Activated CD8-positive, alpha-beta memory T cell treated with anti-CD3 and anti-CD28 coated beads, Interleukin-2, amount 50 U/mL, for 24 hours (primary cell): ENCODE measurements at regions not wholly inside any gene's neighbourhood (a gene's known extent, or its start where the extent isn't known, plus 50 kb on each side); places are given as distances from the start of the nearest gene placed in this dataset.
"Not testable (repeated sequence)": the region's sequence is repeated elsewhere in the genome, so short reads cannot be mapped to it uniquely, and the experiment has no call there.

Experiments used
- DNase-seq: peaks from one replicate; pipeline ENCODE4 v3.0.0-alpha.2; 2020; ENCODE audit errors: extremely low read depth

GRCh38 chr13:30065181-30065580 lies 214.8 kb upstream of the UBL3 start:
- no peak for DNase-seq

GRCh38 chr13:30063892-30064291 lies 213.5 kb upstream of the UBL3 start:
- no peak for DNase-seq

- DNase-seq = no peak
Measured at GRCh38 chr13:30061217-30061616, 210.8 kb upstream of the UBL3 start.

DNA sequence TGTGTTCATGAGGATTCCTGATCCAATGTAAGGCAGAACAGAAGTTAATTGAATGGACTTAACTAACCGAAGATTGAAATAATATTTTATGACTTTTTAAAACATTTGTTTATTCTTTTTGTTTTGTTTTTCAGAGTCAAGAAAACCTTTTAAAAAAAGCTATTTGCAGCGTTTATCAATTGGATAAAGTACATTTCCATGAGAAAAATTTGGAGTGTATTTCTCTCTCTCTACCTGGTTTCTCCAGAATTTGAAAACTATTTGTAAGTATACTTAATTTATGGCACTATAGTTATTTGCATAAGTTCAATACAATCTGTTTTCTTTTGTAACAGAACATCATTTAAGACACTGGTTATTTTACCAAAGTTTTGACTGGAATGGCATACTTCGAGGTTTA lies 208.0 kb upstream of the UBL3 start:
- no peak for DNase-seq

DNA sequence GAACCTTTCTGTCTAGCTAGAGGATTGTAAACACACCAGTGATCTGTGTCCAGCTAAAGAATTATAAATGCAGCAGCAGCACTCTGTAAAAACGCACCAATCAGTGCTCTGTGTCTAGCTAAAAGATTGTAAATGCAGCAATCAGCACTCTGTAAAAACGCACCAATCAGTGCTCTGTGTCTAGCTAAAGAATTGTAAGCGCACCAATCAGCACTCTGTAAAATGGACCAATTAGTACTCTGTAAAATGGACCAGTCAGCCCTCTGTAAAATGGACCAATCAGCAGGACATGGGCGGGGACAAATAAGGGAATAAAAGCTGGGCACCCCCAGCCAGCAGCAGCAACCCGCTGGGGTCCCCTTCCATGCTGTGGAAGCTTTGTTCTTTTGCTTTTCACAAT lies 204.1 kb upstream of the UBL3 start:
- DNase-seq = not testable (repeated sequence)

DNA sequence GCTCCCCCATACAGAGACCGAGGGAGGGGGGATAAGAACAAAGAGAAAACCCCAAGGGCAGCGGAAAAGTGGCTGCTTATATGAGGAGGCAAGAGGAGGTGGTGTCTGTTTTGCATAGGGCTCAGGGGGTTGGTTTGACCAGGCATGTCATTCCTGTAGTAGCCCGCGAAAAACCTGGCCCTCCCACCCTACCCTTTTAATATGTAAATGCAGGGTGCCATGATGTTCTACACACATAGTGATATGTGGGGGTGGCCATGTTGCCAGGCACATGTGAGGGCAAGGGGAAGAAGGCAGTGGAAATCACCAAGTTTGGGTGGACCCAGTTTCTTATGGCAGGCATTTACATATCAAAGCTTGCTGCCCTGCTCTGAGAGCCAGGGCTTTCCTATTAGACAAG lies 203.5 kb upstream of the UBL3 start:
- no peak for DNase-seq

- no peak for DNase-seq
Measured at GRCh38 chr13:30052120-30052519, 201.7 kb upstream of the UBL3 start.

DNA sequence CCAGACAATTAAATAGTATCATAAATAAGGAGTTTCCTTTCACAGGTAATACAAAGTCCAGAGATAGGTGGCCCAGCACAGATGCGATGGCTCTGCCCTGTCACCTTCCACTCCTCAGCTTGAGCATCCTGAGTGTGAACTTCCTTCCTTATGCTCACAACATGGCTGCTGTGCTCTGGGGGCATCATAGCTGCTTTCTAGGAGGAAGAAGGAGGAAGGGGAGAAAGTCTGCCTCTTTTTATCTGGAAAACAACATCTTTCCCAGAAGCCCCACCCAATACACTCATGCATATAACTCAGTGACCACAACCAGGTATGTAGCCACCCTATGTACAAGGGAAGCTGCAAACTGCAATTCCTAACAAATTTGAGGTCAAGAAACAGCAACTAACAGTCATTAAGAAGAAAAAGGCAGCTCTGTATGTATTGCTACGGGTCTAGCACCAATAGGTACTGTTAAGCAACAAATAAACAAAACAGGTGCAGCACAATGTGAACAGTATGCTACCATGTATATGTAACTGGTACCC lies 201.2 kb upstream of the UBL3 start:
- DNase-seq = no peak

GRCh38 chr13:30049692-30050091 lies 199.3 kb upstream of the UBL3 start:
- no peak for DNase-seq

GRCh38 chr13:30047154-30047874 lies 196.9 kb upstream of the UBL3 start:
- DNase-seq = no peak

DNA sequence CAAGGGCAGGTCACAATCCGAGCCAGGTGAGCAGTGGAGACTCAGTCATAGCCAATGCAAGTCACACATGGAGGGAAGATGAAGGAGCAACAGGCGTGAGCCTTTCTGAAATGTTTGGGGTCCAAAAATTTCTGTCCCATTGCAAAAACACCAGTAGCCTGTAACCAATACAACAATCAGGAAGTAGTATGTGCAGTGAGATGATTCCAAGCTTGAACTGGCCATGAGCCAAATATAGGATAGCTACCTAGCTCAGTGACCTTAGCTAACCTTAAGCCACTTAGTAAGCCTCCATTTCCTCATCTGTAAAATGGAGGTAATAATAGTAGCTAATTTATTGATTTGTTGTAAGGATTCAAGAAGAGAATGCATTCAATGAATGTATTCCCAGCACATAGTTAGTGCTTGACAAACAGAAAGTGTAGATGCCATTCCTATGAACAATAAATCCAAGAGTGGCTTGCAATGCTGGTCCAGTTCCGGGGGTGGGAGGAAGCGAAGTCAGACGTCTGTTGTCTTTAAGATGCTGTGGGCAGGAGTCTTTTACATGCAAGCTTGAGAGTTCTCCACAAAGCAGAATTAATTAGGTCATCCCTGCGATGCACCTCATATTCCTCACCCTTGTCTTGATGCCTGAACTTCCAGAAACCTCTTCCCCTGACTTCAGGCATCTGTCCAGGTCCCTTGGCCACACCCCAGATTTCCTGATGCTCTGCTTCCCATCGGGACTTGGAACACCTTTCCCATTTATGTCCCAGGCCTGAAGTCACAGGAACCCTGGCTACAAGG lies 195.7 kb upstream of the UBL3 start:
- DNase-seq = no peak

DNA sequence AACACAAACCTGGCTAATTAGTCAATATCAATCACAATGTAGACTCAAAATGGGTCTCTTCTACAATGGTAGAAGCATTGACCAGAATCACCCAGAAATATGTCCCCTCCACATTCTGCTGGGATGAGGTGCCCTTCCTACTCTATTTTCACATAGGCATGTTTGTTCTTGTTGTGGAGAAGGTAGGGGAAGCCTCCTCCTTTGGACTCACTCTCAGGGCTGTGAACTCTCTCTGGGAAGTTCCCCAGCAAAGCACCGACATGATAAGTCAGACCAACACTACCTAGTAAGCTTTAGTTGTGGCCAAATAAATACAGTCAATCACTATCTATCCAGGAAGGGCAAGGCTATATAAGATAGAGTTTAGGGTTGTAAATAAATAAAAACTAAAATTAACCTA lies 194.5 kb upstream of the UBL3 start:
- no peak for DNase-seq

DNA sequence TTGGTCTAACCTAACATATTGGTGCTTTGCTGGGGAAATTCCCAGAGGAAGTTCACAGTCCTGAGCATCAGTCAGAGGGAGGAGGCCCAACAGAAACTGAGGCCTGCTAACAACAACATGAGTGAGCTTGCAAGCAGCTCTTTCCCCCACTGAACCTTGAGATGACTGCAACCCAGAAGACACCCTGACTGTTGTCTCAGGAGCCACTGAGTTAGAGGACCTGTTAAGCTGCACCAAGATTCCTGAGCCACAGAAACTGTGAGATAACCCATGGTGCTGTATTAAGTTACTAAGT lies 193.2 kb upstream of the UBL3 start:
- DNase-seq = no peak

- DNase-seq = no peak
Measured at GRCh38 chr13:30042891-30043630, 192.6 kb upstream of the UBL3 start.

DNA sequence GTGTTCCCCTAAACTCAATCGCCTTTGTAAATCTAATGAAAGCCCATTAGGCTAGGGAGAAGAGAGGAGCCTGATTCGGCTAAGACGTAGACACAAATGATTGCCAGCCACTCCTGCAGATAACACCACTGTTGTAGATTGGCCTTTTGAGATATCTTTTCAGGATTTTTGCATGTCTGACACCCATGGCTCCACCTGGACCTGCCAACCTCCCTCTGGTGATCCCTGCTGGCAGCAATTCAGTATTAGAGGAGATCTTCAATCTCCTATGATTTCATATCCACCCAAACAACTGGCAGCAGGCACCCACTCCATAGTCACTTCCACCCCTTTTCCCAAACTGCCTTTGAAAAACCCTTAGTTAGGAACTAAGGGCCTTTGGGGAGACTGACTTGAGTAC lies 191.9 kb upstream of the UBL3 start:
- DNase-seq = no peak

DNA sequence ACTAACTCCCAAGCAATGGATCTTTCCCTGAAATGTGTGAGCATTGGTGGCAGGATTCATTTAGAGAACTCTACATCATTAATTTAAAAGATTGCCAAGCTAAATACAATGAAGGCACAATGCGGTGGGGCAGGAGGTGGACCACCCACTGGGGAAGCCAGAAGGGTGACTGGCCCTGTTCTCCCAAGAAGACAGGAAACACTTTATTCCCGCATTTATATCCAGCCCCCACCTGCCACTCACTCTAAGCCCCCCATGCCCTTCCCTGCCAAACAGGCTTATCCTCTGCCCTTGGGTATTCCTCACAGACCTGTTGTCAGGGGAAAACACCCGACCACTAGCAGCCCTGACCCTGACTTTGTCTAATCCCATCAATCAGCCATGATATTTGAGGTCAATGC lies 189.1 kb upstream of the UBL3 start:
- DNase-seq = no peak

DNA sequence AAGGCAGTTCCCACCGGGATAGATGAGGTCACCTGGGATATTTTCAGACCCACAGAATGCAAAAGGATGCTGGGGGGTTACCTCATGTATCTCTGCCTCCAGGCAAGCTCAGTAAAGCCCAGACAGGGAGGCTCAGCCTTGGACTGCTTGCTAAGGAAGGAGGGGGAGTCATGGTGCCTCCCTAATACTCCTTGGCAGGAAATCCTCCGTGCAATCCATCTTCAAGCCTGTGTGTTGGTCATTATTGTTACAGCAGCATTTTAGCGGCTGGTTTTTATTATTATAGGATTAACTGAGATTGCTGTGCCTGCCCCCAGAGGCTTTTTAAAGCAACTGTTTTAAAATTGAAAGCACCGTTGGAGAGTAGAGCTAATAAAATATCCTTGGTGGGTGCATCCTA lies 188.5 kb upstream of the UBL3 start:
- DNase-seq = no peak

DNA sequence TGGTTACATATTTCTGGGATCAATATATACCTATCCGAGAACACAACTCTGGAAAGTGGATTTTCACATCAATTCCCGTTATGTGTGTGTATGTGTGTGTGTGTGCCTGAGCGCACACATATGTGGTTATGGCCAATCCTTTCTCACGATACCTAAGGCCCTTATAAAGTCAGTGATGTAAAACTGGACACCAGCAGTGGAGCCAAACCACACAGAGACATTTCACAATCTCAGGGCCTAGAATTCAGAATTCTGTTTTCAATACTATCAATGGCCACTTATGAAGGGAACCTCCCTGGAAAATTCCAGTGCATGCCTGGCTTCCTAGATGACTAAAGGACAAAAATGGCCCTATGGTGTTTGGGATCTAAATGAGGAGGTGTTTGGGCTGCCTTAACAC lies 187.3 kb upstream of the UBL3 start:
- no peak for DNase-seq

DNA sequence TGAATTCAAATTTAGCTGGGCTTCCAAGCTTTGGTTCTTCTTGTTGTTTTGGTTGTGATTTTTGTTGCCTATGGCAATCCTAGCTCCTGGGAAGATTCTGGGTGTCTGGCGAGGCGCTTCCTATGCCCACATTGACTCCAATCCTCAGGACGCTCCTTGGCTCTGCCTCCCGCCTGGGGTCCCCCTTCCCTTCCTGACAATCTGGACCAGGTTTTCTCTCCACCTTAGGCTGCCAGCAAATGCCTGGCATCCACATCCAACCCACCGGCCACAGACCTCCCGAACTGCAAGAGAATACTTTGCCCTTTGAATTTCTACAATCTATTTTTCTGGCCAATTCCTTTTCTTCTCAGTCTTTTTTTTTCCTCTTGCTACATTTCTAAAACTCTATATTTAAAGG lies 186.9 kb upstream of the UBL3 start:
- DNase-seq = no peak

DNA sequence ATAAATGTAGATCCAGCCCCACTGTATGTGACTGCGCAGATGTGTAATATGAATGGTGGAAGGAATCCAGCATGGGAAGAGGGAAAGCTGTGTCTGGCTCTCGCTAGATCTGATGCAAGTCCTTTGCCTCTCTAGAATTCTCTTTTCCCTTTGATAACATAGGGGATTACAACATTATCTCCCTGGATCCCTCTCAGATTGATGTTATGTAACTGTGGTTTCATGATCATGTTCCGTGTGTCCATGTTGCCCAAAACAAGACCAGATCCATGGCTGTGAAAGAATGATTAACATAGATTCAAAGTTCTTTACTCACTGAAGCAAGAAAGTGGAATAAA lies 184.0 kb upstream of the UBL3 start:
- no peak for DNase-seq

GRCh38 chr13:30033681-30034457 lies 183.5 kb upstream of the UBL3 start:
- DNase-seq = no peak

DNA sequence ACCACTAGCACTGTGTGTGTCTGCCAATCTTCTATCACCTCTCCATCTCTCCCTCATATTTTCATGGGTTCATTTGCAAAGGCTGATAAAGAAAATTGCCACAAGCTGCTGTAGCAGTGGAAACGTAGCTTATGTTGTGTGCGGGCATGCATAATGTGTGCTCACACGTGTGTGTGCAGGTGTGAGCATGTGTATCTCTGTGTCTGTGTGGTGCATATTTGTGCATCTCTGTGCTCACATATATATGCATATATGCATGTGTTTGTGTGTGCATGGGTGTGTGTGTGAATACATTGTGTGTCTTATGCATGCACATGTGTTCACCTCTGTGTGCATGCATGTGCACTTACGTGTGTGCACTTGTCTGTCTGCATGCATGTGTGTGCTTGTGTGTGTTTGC lies 181.8 kb upstream of the UBL3 start:
- no peak for DNase-seq
